HepG2 (cell line): ENCODE measurements at regions not wholly inside any gene's neighbourhood (a gene's known extent, or its start where the extent isn't known, plus 50 kb on each side); places are given as distances from the start of the nearest gene placed in this dataset.

Experiments used
- DNMT1 ChIP-seq: sonication (generic); formaldehyde crosslinking; IDR thresholded peaks from 2 replicates; pipeline ENCODE4 v1.5.1; 2020; ENCODE audit warnings: mild to moderate bottlenecking, missing genetic modification reagents
- GABPA ChIP-seq, 2 experiments: IDR thresholded peaks; 2 replicates each; pipeline ENCODE4 v1.6.1; 2011 to 2016; ENCODE audit warnings: low read depth in 2 of 2, low read length in 1 of 2, missing biosample characterization in 1 of 2, missing genetic modification characterization in 1 of 2
- GABPB1 ChIP-seq: IDR thresholded peaks from 2 replicates; pipeline ENCODE4 v1.6.1; 2016; ENCODE audit warnings: mild to moderate bottlenecking, missing genetic modification reagents, moderate library complexity, missing compliant biosample characterization
- MAFK ChIP-seq, 2 experiments: IDR thresholded peaks in 1 of 2; conservative IDR thresholded peaks in 1 of 2; 2 replicates each; pipeline ENCODE4 v1.6.1; 2011; ENCODE audit warnings: improper control_type of control experiment in 2 of 2, low read length in 2 of 2
- MATR3 ChIP-seq: sonication (generic); formaldehyde crosslinking; IDR thresholded peaks from 2 replicates; pipeline ENCODE4 v1.4.0; 2020; ENCODE audit warnings: missing genetic modification reagents
- NCOA5 ChIP-seq: sonication (generic); formaldehyde crosslinking; IDR thresholded peaks from 2 replicates; pipeline ENCODE4 v1.4.0; 2020; ENCODE audit warnings: missing genetic modification reagents
- POLR2AphosphoS5 ChIP-seq: IDR thresholded peaks from 2 replicates; pipeline ENCODE4 v1.6.1; 2012; ENCODE audit warnings: low read depth, low read length
- SKI ChIP-seq: fragments of 450-650 bp; IDR thresholded peaks from one replicate; pipeline ENCODE4 v1.6.1; 2018; ENCODE audit warnings: mild to moderate bottlenecking; ENCODE audit not compliant: partially characterized antibody
- ZNF292 ChIP-seq: sonication (generic); formaldehyde crosslinking; IDR thresholded peaks from 2 replicates; pipeline ENCODE4 v1.8.1; 2022; ENCODE audit warnings: mild to moderate bottlenecking, low read depth, missing genetic modification reagents, borderline replicate concordance
- TF ChIP-seq, protein P1 (sequence below): sonication (generic); formaldehyde crosslinking; IDR thresholded peaks from 2 replicates; pipeline ENCODE4 v1.5.0; 2020; ENCODE audit warnings: mild to moderate bottlenecking, missing genetic modification reagents, moderate library complexity
- TF ChIP-seq, protein P2 (sequence below): IDR thresholded peaks from 2 replicates; pipeline ENCODE4 v1.6.1; 2012; ENCODE audit warnings: inconsistent platforms
- TF ChIP-seq, protein P3 (sequence below): sonication (generic); formaldehyde crosslinking; IDR thresholded peaks from 2 replicates; pipeline ENCODE4 v1.4.0; 2020; ENCODE audit warnings: missing genetic modification reagents, mild to moderate bottlenecking, borderline replicate concordance
- TF ChIP-seq, protein P4 (sequence below): IDR thresholded peaks from 2 replicates; pipeline ENCODE4 v1.6.1; 2016
- TF ChIP-seq, protein P5 (sequence below): sonication (generic); formaldehyde crosslinking; conservative IDR thresholded peaks from 2 replicates; pipeline ENCODE4 v1.8.1; 2023; ENCODE audit warnings: missing genetic modification reagents

DNA sequence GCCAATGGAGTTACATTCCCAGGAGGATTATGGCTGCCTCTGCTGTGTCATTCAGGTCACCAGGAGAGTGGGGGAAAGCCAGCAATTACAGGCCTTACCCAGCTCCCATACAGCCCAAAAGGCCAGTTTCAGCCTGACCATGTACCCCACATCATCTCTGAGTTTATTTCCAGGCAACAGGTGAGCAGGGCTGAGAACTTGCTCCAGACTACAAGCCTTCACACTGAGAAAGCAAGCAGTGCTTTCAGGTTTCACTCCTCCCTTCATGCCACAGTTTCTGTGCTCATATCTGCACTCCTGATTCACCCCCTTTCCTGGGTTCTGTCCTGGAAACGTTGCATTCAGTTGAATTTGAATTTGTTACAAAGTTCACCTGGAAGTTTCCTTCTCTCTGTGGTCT lies 68.1 kb upstream of the ABI3BP start:
- TF ChIP-seq DNMT1 (CRISPR knock-in tag) (no peak), GABPA (IDR thresholded peaks at IDR 0.05; ENCODE audit: low read depth, low read length) (no peak), GABPA (CRISPR knock-in tag; IDR thresholded peaks at IDR 0.05; ENCODE audit: low read depth) (no peak), MAFK (conservative IDR thresholded peaks at IDR 0.05 in 1 of 2, IDR thresholded peaks at IDR 0.05 in 1 of 2; ENCODE audit: low read length in 2 of 2) (no peak), SKI (no peak), ZNF292 (CRISPR knock-in tag) (no peak), GABPB1 (no peak), POLR2AphosphoS5 (no peak), NCOA5 (CRISPR knock-in tag) (no peak), MATR3 (CRISPR knock-in tag) (no peak)
- TF ChIP-seq, protein P1, sequence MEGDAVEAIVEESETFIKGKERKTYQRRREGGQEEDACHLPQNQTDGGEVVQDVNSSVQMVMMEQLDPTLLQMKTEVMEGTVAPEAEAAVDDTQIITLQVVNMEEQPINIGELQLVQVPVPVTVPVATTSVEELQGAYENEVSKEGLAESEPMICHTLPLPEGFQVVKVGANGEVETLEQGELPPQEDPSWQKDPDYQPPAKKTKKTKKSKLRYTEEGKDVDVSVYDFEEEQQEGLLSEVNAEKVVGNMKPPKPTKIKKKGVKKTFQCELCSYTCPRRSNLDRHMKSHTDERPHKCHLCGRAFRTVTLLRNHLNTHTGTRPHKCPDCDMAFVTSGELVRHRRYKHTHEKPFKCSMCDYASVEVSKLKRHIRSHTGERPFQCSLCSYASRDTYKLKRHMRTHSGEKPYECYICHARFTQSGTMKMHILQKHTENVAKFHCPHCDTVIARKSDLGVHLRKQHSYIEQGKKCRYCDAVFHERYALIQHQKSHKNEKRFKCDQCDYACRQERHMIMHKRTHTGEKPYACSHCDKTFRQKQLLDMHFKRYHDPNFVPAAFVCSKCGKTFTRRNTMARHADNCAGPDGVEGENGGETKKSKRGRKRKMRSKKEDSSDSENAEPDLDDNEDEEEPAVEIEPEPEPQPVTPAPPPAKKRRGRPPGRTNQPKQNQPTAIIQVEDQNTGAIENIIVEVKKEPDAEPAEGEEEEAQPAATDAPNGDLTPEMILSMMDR (CRISPR knock-in tag): no peak
- TF ChIP-seq, protein P2, sequence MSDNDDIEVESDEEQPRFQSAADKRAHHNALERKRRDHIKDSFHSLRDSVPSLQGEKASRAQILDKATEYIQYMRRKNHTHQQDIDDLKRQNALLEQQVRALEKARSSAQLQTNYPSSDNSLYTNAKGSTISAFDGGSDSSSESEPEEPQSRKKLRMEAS: no peak
- TF ChIP-seq, protein P3, sequence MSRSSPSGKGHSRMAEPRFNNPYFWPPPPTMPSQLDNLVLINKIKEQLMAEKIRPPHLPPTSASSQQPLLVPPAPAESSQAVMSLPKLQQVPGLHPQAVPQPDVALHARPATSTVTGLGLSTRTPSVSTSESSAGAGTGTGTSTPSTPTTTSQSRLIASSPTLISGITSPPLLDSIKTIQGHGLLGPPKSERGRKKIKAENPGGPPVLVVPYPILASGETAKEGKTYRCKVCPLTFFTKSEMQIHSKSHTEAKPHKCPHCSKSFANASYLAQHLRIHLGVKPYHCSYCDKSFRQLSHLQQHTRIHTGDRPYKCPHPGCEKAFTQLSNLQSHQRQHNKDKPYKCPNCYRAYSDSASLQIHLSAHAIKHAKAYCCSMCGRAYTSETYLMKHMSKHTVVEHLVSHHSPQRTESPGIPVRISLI (CRISPR knock-in tag): no peak
- TF ChIP-seq, protein P4, sequence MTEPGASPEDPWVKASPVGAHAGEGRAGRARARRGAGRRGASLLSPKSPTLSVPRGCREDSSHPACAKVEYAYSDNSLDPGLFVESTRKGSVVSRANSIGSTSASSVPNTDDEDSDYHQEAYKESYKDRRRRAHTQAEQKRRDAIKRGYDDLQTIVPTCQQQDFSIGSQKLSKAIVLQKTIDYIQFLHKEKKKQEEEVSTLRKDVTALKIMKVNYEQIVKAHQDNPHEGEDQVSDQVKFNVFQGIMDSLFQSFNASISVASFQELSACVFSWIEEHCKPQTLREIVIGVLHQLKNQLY (CRISPR knock-in tag): no peak
- TF ChIP-seq, protein P5, sequence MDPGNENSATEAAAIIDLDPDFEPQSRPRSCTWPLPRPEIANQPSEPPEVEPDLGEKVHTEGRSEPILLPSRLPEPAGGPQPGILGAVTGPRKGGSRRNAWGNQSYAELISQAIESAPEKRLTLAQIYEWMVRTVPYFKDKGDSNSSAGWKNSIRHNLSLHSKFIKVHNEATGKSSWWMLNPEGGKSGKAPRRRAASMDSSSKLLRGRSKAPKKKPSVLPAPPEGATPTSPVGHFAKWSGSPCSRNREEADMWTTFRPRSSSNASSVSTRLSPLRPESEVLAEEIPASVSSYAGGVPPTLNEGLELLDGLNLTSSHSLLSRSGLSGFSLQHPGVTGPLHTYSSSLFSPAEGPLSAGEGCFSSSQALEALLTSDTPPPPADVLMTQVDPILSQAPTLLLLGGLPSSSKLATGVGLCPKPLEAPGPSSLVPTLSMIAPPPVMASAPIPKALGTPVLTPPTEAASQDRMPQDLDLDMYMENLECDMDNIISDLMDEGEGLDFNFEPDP: no peak
